GM12873 (cell line): ENCODE measurements at regions not wholly inside any gene's neighbourhood (a gene's known extent, or its start where the extent isn't known, plus 50 kb on each side); places are given as distances from the start of the nearest gene placed in this dataset.

Experiments
- CTCF ChIP-seq: IDR thresholded peaks from 2 replicates; pipeline ENCODE4 v1.5.1; 2012; ENCODE audit warnings: low read depth, mild to moderate bottlenecking, moderate library complexity, low read length, control low read depth; ENCODE audit not compliant: insufficient read depth; ENCODE audit errors: missing control alignments

- no peak for TF ChIP-seq CTCF
These were observed 156.6 kb upstream of the SULF2 start for GRCh38 chr20:47941869-47942268.

GRCh38 chr20:47940101-47940813 is 155.0 kb upstream of the SULF2 start:
- no peak for TF ChIP-seq CTCF

GRCh38 chr20:47936612-47937011 is 151.3 kb upstream of the SULF2 start:
- no peak for TF ChIP-seq CTCF

- no peak for TF ChIP-seq CTCF
These were observed 149.5 kb upstream of the SULF2 start for GRCh38 chr20:47934761-47935160.

- no peak for TF ChIP-seq CTCF
These were observed 146.2 kb upstream of the SULF2 start for GRCh38 chr20:47931443-47931842.

- TF ChIP-seq CTCF = no peak
These were observed 145.7 kb upstream of the SULF2 start for GRCh38 chr20:47931002-47931401.

- TF ChIP-seq CTCF = no peak
These were observed 144.3 kb upstream of the SULF2 start for GRCh38 chr20:47929368-47930115.
